CD4-positive, alpha-beta memory T cell (primary cell): ENCODE measurements at regions not wholly inside any gene's neighbourhood (a gene's known extent, or its start where the extent isn't known, plus 50 kb on each side); places are given as distances from the start of the nearest gene placed in this dataset.

Experiments used
- CTCF ChIA-PET: fragments of 350-600 bp; sonication (Branson Sonifier 250); formaldehyde crosslinking; loops from one replicate; lab custom pipeline; 2021; ENCODE audit warnings: inconsistent platforms; ENCODE audit not compliant: partially characterized antibody; lab: Charles Lee
- POLR2A ChIA-PET: fragments of 350-600 bp; sonication (Branson Sonifier 250); formaldehyde crosslinking; loops from one replicate; lab custom pipeline; 2021; ENCODE audit not compliant: partially characterized antibody; lab: Charles Lee
- DNase-seq, 5 donors: peaks; one replicate each; pipeline versions ENCODE4 v3.0.0 to v3.0.0-alpha.2; 2020 to 2022; ENCODE audit warnings: mixed read lengths in 1 of 5
- H3K27ac ChIP-seq: one replicate; pipeline ENCODE4 v1.7.0; 2013; ENCODE audit warnings: low read depth, low read length
- H3K27me3 ChIP-seq: 2 replicates; pipeline ENCODE4 v1.7.0; 2013; ENCODE audit warnings: mild to moderate bottlenecking, low read length, moderate library complexity; ENCODE audit not compliant: insufficient read depth
- H3K36me3 ChIP-seq: 2 replicates; pipeline ENCODE4 v1.7.0; 2013; ENCODE audit warnings: mild to moderate bottlenecking, low read length, moderate library complexity; ENCODE audit not compliant: insufficient read depth
- H3K4me1 ChIP-seq: 2 replicates; pipeline ENCODE4 v1.7.0; 2013; ENCODE audit warnings: mild to moderate bottlenecking, low read length, moderate library complexity; ENCODE audit not compliant: insufficient read depth
- H3K4me3 ChIP-seq, 2 donors: one replicate each; pipeline ENCODE4 v1.7.0; 2013; ENCODE audit warnings: low read length in 2 of 2, mild to moderate bottlenecking in 1 of 2
- H3K9me3 ChIP-seq, 2 donors: one replicate each; pipeline ENCODE4 v1.7.0; 2013; ENCODE audit warnings: low read length in 2 of 2, control low read depth in 1 of 2; ENCODE audit not compliant: control insufficient read depth in 1 of 2
- H3K27ac Mint-ChIP-seq, 7 donors: one replicate each; pipeline ENCODE4 v1.8.0; 2020 to 2021; ENCODE audit warnings: mixed read lengths in 7 of 7, mild to moderate bottlenecking in 6 of 7, inconsistent platforms in 3 of 7, moderate library complexity in 3 of 7
- H3K27me3 Mint-ChIP-seq, 2 donors: one replicate each; pipeline ENCODE4 v1.8.0; 2020 to 2021; ENCODE audit warnings: mixed read lengths in 2 of 2
- H3K36me3 Mint-ChIP-seq, 2 donors: one replicate each; pipeline ENCODE4 v1.8.0; 2020 to 2021; ENCODE audit warnings: mixed read lengths in 2 of 2, inconsistent platforms in 1 of 2, mild to moderate bottlenecking in 1 of 2
- H3K4me1 Mint-ChIP-seq, 4 donors: one replicate each; pipeline ENCODE4 v1.8.0; 2020 to 2021; ENCODE audit warnings: mixed read lengths in 4 of 4, mild to moderate bottlenecking in 1 of 4
- H3K4me3 Mint-ChIP-seq, 8 donors: one replicate each; pipeline ENCODE4 v1.8.0; 2020 to 2021; ENCODE audit warnings: mixed read lengths in 8 of 8, mild to moderate bottlenecking in 7 of 8, moderate library complexity in 6 of 8, inconsistent platforms in 3 of 8
- H3K9me3 Mint-ChIP-seq, 8 donors: one replicate each; pipeline ENCODE4 v1.8.0; 2020 to 2021; ENCODE audit warnings: mixed read lengths in 8 of 8, mild to moderate bottlenecking in 5 of 8, inconsistent platforms in 3 of 8, moderate library complexity in 1 of 8
- intact Hi-C: fragments of 100-400 bp; cut with micrococcal nuclease; formaldehyde crosslinking; loops from one replicate; pipeline ENCODE4 v1.15.1; 2023

- H3K4me1 Mint-ChIP-seq, result no peaks in the 10 kb centered on the region
- Histone ChIP-seq H3K27ac (no peak overlapping the region), H3K27me3 (no peaks in the 10 kb centered on the region), H3K4me1 (no peaks in the 10 kb centered on the region), H3K9me3 (no peaks in the 10 kb centered on the region), H3K4me3 (no peak overlapping the region), H3K36me3 (no peaks in the 10 kb centered on the region)
- ChIA-PET POLR2A (no interaction called here), CTCF (no interaction called here)
- no peak for DNase-seq
- intact Hi-C loops, result no loop called here
- no peaks in the 10 kb centered on the region for H3K27me3 Mint-ChIP-seq
- H3K9me3 Mint-ChIP-seq, result peaks cover 0 to 27% (median 10%) of the 10 kb centered on the region in 8 donors
- H3K27ac Mint-ChIP-seq, result no peak overlapping the region
- H3K36me3 Mint-ChIP-seq, result no peaks in the 10 kb centered on the region
- no peak overlapping the region for H3K4me3 Mint-ChIP-seq
Measured at GRCh38 chr11:23727794-23728193, 769.1 kb upstream of the LUZP2 start.

GRCh38 chr11:23729088-23729487 is 767.8 kb upstream of the LUZP2 start:
- Mint-ChIP-seq H3K4me3 (no peak overlapping the region), H3K36me3 (no peaks in the 10 kb centered on the region), H3K27me3 (no peaks in the 10 kb centered on the region), H3K9me3 (peaks cover 3 to 27% (median 10%) of the 10 kb centered on the region in 8 donors), H3K27ac (no peak overlapping the region), H3K4me1 (no peaks in the 10 kb centered on the region)
- Histone ChIP-seq H3K36me3 (no peaks in the 10 kb centered on the region), H3K27ac (no peak overlapping the region), H3K27me3 (no peaks in the 10 kb centered on the region), H3K4me3 (no peak overlapping the region), H3K4me1 (no peaks in the 10 kb centered on the region), H3K9me3 (no peaks in the 10 kb centered on the region)
- intact Hi-C loops, result no loop called here
- CTCF ChIA-PET, result no interaction called here
- POLR2A ChIA-PET, result no interaction called here
- DNase-seq, result no peak

- Mint-ChIP-seq H3K36me3 (no peaks in the 10 kb centered on the region), H3K27ac (no peak overlapping the region), H3K4me1 (no peaks in the 10 kb centered on the region), H3K9me3 (peaks cover 3 to 35% (median 11%) of the 10 kb centered on the region in 8 donors), H3K4me3 (no peak overlapping the region), H3K27me3 (no peaks in the 10 kb centered on the region)
- ChIA-PET POLR2A (no interaction called here), CTCF (no interaction called here)
- Histone ChIP-seq H3K27me3 (no peaks in the 10 kb centered on the region), H3K36me3 (no peaks in the 10 kb centered on the region), H3K9me3 (no peaks in the 10 kb centered on the region), H3K4me3 (no peak overlapping the region), H3K4me1 (no peaks in the 10 kb centered on the region), H3K27ac (no peak overlapping the region)
- intact Hi-C loops, result no loop called here
- no peak for DNase-seq
Measured at GRCh38 chr11:23730307-23730998, 766.4 kb upstream of the LUZP2 start.

- no peaks in the 10 kb centered on the region for H3K4me1 Mint-ChIP-seq
- H3K9me3 Mint-ChIP-seq, result peaks cover 4 to 45% (median 11%) of the 10 kb centered on the region in 8 donors
- H3K9me3 ChIP-seq, result no peaks in the 10 kb centered on the region
- intact Hi-C loops, result no loop called here
- no peak for DNase-seq
- no peaks in the 10 kb centered on the region for H3K27me3 Mint-ChIP-seq
- no peak overlapping the region for H3K27ac ChIP-seq
- no peak overlapping the region for H3K4me3 Mint-ChIP-seq
- H3K4me3 ChIP-seq, result no peak overlapping the region
- H3K4me1 ChIP-seq, result no peaks in the 10 kb centered on the region
- ChIA-PET CTCF (no interaction called here), POLR2A (no interaction called here)
- H3K27ac Mint-ChIP-seq, result no peak overlapping the region
- H3K36me3 Mint-ChIP-seq, result no peaks in the 10 kb centered on the region
- no peaks in the 10 kb centered on the region for H3K27me3 ChIP-seq
- H3K36me3 ChIP-seq, result no peaks in the 10 kb centered on the region
Measured at GRCh38 chr11:23732026-23732425, 764.8 kb upstream of the LUZP2 start.

GRCh38 chr11:23746896-23747295 is 750.0 kb upstream of the LUZP2 start:
- ChIA-PET POLR2A (no interaction called here), CTCF (no interaction called here)
- H3K27ac ChIP-seq, result no peak overlapping the region
- H3K27me3 Mint-ChIP-seq, result no peaks in the 10 kb centered on the region
- H3K27ac Mint-ChIP-seq, result no peak overlapping the region
- H3K9me3 ChIP-seq, result no peaks in the 10 kb centered on the region
- no peaks in the 10 kb centered on the region for H3K27me3 ChIP-seq
- DNase-seq, result no peak
- H3K4me3 Mint-ChIP-seq, result no peak overlapping the region
- H3K4me1 Mint-ChIP-seq, result no peaks in the 10 kb centered on the region
- H3K36me3 Mint-ChIP-seq, result no peaks in the 10 kb centered on the region
- no peak overlapping the region for H3K4me3 ChIP-seq
- H3K9me3 Mint-ChIP-seq, result peaks cover 0 to 17% (median 8%) of the 10 kb centered on the region in 8 donors
- no peaks in the 10 kb centered on the region for H3K4me1 ChIP-seq
- intact Hi-C loops, result no loop called here
- H3K36me3 ChIP-seq, result no peaks in the 10 kb centered on the region

- Histone ChIP-seq H3K36me3 (no peaks in the 10 kb centered on the region), H3K27me3 (no peaks in the 10 kb centered on the region), H3K27ac (no peak overlapping the region), H3K4me3 (no peak overlapping the region), H3K9me3 (no peaks in the 10 kb centered on the region), H3K4me1 (no peaks in the 10 kb centered on the region)
- H3K36me3 Mint-ChIP-seq, result no peaks in the 10 kb centered on the region
- ChIA-PET CTCF (no interaction called here), POLR2A (no interaction called here)
- H3K4me1 Mint-ChIP-seq, result no peaks in the 10 kb centered on the region
- H3K27ac Mint-ChIP-seq, result no peak overlapping the region
- H3K27me3 Mint-ChIP-seq, result no peaks in the 10 kb centered on the region
- no peak for DNase-seq
- peaks cover 0 to 10% (median 5%) of the 10 kb centered on the region in 8 donors for H3K9me3 Mint-ChIP-seq
- intact Hi-C loops, result no loop called here
- no peak overlapping the region for H3K4me3 Mint-ChIP-seq
Measured at GRCh38 chr11:23749762-23750430, 747.0 kb upstream of the LUZP2 start.

- Histone ChIP-seq H3K36me3 (no peaks in the 10 kb centered on the region), H3K4me3 (no peak overlapping the region), H3K27ac (no peak overlapping the region), H3K27me3 (no peaks in the 10 kb centered on the region), H3K4me1 (no peaks in the 10 kb centered on the region), H3K9me3 (no peaks in the 10 kb centered on the region)
- Mint-ChIP-seq H3K9me3 (peaks cover 0 to 17% (median 8%) of the 10 kb centered on the region in 8 donors), H3K4me3 (no peak overlapping the region), H3K27ac (no peak overlapping the region), H3K4me1 (no peaks in the 10 kb centered on the region), H3K27me3 (no peaks in the 10 kb centered on the region), H3K36me3 (no peaks in the 10 kb centered on the region)
- DNase-seq, result no peak
- ChIA-PET POLR2A (no interaction called here), CTCF (no interaction called here)
- intact Hi-C loops, result no loop called here
Measured at GRCh38 chr11:23751280-23751679, 745.6 kb upstream of the LUZP2 start.
